ENCODE measurements at regions not wholly inside any gene's neighbourhood (a gene's known extent, or its start where the extent isn't known, plus 50 kb on each side); places are given as distances from the start of the nearest gene placed in this dataset.
"Not testable (repeated sequence)": the region's sequence is repeated elsewhere in the genome, so short reads cannot be mapped to it uniquely, and the experiment has no call there.

- no peaks in the 10 kb centered on the region for H3K9me3 Mint-ChIP-seq
- peaks cover 7% of the 10 kb centered on the region for H3K4me1 Mint-ChIP-seq (ENCODE audit: unreplicated experiment)
- no peak overlapping the region for H3K4me3 Mint-ChIP-seq
- DNase-seq (ENCODE audit: extremely low spot score, unreplicated experiment) = no peak
- no peaks in the 10 kb centered on the region for H3K36me3 Mint-ChIP-seq
- no peak overlapping the region for H3K27ac Mint-ChIP-seq
- no peaks in the 10 kb centered on the region for H3K27me3 Mint-ChIP-seq
- TF ChIP-seq CTCF (conservative IDR thresholded peaks at IDR 0.05) = no peak
These were observed 113.9 kb upstream of the OLFM3 start for GRCh38 chr1:102110586-102110985.

DNA sequence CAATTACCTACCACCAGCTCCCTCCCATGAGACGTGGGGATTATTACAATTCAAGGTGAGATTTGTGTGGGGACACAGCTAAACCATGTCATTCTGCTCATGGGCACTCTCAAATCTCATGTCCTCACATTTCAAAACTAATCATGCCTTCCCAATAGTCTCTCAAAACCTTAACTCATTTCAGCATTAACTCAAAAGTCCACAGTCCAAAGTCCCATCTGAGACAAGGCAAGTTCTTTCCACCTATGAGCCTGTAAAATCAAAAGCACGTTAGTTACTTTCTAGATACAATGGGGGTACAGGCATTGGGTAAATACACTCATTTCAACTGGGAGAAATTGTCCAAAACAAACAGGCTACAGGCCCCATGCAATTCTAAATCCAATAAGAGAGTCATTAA is 112.8 kb upstream of the OLFM3 start:
- not testable (repeated sequence) for DNase-seq (ENCODE audit: extremely low spot score, unreplicated experiment); H3K4me3 Mint-ChIP-seq; H3K4me1 Mint-ChIP-seq (ENCODE audit: unreplicated experiment); H3K9me3 Mint-ChIP-seq; H3K27ac Mint-ChIP-seq; H3K27me3 Mint-ChIP-seq; H3K36me3 Mint-ChIP-seq

DNA sequence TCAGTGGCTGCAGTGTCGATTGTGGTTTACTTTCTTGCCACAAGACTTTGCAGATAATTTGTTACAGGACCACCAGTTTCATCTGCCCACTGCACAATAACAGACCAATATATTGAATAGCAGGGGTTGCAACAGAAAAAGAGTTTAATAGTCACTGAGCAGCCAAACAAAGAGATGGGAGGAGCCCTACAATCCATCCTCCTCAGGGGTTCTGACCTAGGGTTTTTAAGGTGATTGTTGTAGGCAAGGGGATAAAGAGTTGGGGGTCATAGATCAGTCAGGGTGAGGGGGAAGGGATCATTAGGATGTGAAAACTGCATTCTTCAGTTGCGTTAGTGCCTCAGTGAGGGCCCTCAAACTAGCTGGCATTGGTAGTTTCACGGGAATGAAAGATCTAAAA is 110.7 kb upstream of the OLFM3 start:
- Mint-ChIP-seq H3K36me3 (no peaks in the 10 kb centered on the region), H3K27me3 (no peaks in the 10 kb centered on the region), H3K9me3 (no peaks in the 10 kb centered on the region)

GRCh38 chr1:102105931-102106550 is 109.3 kb upstream of the OLFM3 start:
- peaks cover 9% of the 10 kb centered on the region for H3K4me1 Mint-ChIP-seq (ENCODE audit: unreplicated experiment)
- no peak overlapping the region for H3K27ac Mint-ChIP-seq
- DNase-seq (ENCODE audit: extremely low spot score, unreplicated experiment) = no peak
- no peaks in the 10 kb centered on the region for H3K36me3 Mint-ChIP-seq
- no peaks in the 10 kb centered on the region for H3K27me3 Mint-ChIP-seq
- TF ChIP-seq CTCF (conservative IDR thresholded peaks at IDR 0.05) = no peak
- H3K9me3 Mint-ChIP-seq = no peaks in the 10 kb centered on the region
- no peak overlapping the region for H3K4me3 Mint-ChIP-seq

More for the DNA sequence above, 110.7 kb upstream of the OLFM3 start:
- peaks cover 9% of the 10 kb centered on the region for H3K4me1 Mint-ChIP-seq (ENCODE audit: unreplicated experiment)
- TF ChIP-seq CTCF (conservative IDR thresholded peaks at IDR 0.05) = no peak
- no peak overlapping the region for H3K4me3 Mint-ChIP-seq
- no peak overlapping the region for H3K27ac Mint-ChIP-seq
- no peak for DNase-seq (ENCODE audit: extremely low spot score, unreplicated experiment)

DNA sequence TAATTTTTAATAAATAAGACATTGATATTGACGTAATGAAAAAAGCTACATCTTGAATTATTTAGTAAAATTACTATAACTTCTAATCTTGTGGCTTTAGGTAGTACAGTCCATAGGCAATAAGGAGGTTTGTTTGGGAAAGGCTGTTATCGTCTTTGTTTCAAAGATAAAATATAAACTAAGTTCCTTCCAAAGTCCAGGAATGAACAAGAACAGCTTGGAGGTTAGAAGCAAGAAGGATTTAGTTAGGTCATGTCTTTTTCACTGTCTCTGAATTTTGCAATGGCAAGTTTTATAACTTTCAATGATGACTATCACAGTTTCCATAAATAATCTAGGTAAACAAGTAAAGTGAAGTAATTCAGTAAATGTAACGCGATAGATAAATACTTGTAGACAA is 106.9 kb upstream of the OLFM3 start:
- TF ChIP-seq CTCF (conservative IDR thresholded peaks at IDR 0.05) = no peak
- H3K27ac Mint-ChIP-seq = no peak overlapping the region
- H3K36me3 Mint-ChIP-seq = no peaks in the 10 kb centered on the region
- no peak for DNase-seq (ENCODE audit: extremely low spot score, unreplicated experiment)
- H3K4me3 Mint-ChIP-seq = no peak overlapping the region
- no peaks in the 10 kb centered on the region for H3K9me3 Mint-ChIP-seq
- peaks cover 9% of the 10 kb centered on the region for H3K4me1 Mint-ChIP-seq (ENCODE audit: unreplicated experiment)
- H3K27me3 Mint-ChIP-seq = no peaks in the 10 kb centered on the region

DNA sequence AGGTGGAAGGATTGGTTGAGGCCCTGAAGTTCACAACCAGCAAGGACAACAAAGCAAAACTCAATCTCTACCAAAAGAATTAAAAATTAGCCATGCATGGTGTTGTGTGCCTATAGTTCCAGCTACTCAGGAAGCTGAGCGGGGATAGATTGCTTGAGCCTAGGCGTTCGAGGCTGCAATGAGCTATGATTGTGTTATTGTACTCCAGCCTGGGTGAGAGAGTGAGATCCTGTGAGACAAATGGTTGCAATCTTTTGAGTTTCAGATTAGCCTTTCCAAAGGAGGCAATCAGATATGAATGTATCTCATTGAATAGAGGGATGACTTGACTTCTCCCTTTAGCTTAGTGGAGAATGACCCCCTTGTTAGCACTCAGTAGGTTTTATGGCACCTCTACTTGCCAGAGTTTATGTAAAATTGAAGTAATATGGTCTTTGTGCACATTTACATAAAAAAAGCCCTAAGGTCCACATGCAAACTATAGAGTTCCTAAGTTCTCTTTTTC is 105.6 kb upstream of the OLFM3 start:
- no peak for TF ChIP-seq CTCF (conservative IDR thresholded peaks at IDR 0.05)
- H3K27me3 Mint-ChIP-seq = no peaks in the 10 kb centered on the region
- no peaks in the 10 kb centered on the region for H3K36me3 Mint-ChIP-seq

More for the DNA sequence above, 105.6 kb upstream of the OLFM3 start:
- Mint-ChIP-seq H3K4me1 (ENCODE audit: unreplicated experiment) (peaks cover 14% of the 10 kb centered on the region), H3K27ac (no peak overlapping the region), H3K4me3 (no peak overlapping the region), H3K9me3 (no peaks in the 10 kb centered on the region)
- no peak for DNase-seq (ENCODE audit: extremely low spot score, unreplicated experiment)

All from type B pancreatic cell (in vitro differentiated cells).